ENCODE measurements at regions not wholly inside any gene's neighbourhood (a gene's known extent, or its start where the extent isn't known, plus 50 kb on each side); places are given as distances from the start of the nearest gene placed in this dataset.

DNA sequence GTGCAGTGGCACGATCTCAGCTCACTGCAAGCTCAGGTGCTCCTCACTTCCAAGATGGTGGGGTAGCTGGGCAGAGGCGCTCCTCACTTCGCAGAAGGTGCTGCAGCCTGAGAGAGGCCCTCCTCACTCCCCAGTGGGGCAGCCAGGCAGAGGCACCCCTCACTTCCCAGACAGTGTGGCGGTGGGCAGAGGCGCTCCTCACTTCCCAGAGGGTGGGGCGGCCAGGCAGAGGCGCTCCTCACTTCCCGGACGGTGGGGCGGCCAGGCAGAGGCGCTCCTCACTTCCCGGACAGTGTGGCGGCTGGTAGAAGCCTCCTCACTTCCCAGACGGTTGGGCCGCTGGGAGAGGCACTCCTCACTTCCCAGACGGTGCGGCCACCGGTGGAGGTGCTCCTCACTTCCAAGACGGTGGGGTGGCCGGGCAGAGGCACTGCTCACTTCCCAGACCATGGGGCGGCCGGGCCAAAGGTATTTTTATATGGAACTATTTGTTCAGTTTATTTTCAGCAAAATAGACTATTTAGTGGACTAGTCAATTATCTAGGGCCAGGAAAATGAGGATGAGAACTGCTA lies 57.7 kb upstream of the PPP1R9A start:
- DNase-seq (ENCODE audit: low read depth, low spot score) (no peak), ATAC-seq (no peak)
- H3K4me2 ChIP-seq (ENCODE audit: low read length): no peak overlapping the region
- no peaks in the 10 kb centered on the region for H4K20me1 ChIP-seq (ENCODE audit: insufficient read depth)
- ChIA-PET CTCF (no interaction called here), POLR2A (no interaction called here), RAD21 (ENCODE audit: low non-redundant PET in 1 of 2, low total read pairs in 2 of 2, uncharacterized antibody in 2 of 2, unreplicated experiment in 2 of 2) (no interaction called here)
- no peak overlapping the region for H3K9ac ChIP-seq (ENCODE audit: low read length)
- BruUV-seq (replicated peaks): no TSS peak
- H2AFZ ChIP-seq (ENCODE audit: low read depth, low read length, poor library complexity, severe bottlenecking): no peak overlapping the region
- H3K79me2 ChIP-seq (ENCODE audit: insufficient read depth, low read length): no peaks in the 10 kb centered on the region
- H3K36me3 ChIP-seq (ENCODE audit: control insufficient read depth in 1 of 2, insufficient read depth in 2 of 2, low read length in 2 of 2): no peaks in the 10 kb centered on the region
- H3K9me2 ChIP-seq (ENCODE audit: insufficient read depth): no peaks in the 10 kb centered on the region
- intact Hi-C loops (cut with micrococcal nuclease): no loop called here
- TF ChIP-seq, protein P1, sequence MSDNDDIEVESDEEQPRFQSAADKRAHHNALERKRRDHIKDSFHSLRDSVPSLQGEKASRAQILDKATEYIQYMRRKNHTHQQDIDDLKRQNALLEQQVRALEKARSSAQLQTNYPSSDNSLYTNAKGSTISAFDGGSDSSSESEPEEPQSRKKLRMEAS (IDR thresholded peaks at IDR 0.05): no peak
- TF ChIP-seq, protein P2, sequence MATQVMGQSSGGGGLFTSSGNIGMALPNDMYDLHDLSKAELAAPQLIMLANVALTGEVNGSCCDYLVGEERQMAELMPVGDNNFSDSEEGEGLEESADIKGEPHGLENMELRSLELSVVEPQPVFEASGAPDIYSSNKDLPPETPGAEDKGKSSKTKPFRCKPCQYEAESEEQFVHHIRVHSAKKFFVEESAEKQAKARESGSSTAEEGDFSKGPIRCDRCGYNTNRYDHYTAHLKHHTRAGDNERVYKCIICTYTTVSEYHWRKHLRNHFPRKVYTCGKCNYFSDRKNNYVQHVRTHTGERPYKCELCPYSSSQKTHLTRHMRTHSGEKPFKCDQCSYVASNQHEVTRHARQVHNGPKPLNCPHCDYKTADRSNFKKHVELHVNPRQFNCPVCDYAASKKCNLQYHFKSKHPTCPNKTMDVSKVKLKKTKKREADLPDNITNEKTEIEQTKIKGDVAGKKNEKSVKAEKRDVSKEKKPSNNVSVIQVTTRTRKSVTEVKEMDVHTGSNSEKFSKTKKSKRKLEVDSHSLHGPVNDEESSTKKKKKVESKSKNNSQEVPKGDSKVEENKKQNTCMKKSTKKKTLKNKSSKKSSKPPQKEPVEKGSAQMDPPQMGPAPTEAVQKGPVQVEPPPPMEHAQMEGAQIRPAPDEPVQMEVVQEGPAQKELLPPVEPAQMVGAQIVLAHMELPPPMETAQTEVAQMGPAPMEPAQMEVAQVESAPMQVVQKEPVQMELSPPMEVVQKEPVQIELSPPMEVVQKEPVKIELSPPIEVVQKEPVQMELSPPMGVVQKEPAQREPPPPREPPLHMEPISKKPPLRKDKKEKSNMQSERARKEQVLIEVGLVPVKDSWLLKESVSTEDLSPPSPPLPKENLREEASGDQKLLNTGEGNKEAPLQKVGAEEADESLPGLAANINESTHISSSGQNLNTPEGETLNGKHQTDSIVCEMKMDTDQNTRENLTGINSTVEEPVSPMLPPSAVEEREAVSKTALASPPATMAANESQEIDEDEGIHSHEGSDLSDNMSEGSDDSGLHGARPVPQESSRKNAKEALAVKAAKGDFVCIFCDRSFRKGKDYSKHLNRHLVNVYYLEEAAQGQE (IDR thresholded peaks at IDR 0.05; ENCODE audit: low read depth): no peak
- TF ChIP-seq SIN3A (IDR thresholded peaks at IDR 0.05; ENCODE audit: low read depth) (no peak), EZH2 (IDR thresholded peaks at IDR 0.05) (no peak)
- no peak overlapping the region for H3K4me3 ChIP-seq (replicated peaks in 1 of 2; ENCODE audit: low read depth in 1 of 2, low read length in 2 of 2)
- no peaks in the 10 kb centered on the region for H3K27me3 ChIP-seq (ENCODE audit: insufficient read depth, low read length)
- no peak overlapping the region for H3K27ac ChIP-seq (ENCODE audit: low read depth, low read length)
- H3K4me1 ChIP-seq (ENCODE audit: control insufficient read depth in 1 of 2, insufficient read depth in 2 of 2, low read length in 2 of 2): no peaks in the 10 kb centered on the region
- no peaks in the 10 kb centered on the region for H3K9me3 ChIP-seq (ENCODE audit: control insufficient read depth in 1 of 2, insufficient read depth in 1 of 2, low read depth in 1 of 2, low read length in 2 of 2)

DNA sequence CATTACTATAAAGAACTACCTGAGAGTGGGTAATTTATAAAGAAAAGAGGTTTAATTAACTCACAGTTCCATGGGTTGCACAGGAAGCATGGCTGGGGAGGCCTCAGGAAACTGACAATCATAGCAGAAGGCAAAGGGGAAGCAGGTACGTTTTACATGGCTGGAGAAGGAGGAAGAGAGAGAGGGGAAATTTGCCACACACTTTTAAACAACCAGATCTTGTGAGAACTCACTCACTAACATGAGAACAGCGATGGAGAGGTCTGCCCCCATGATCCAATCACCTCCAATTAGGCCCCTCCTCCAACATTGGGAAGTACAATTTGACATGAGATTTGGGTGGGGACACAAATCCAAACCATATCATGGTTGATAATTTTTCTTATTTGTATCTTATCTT lies 51.8 kb upstream of the PPP1R9A start:
- BruUV-seq (replicated peaks): no TSS peak
- TF ChIP-seq SP1 (IDR thresholded peaks at IDR 0.05; ENCODE audit: low read depth) (no peak), RAD21 (IDR thresholded peaks at IDR 0.05; ENCODE audit: low read depth) (no peak), YY1 (IDR thresholded peaks at IDR 0.05; ENCODE audit: extremely low read depth, insufficient replicate concordance, low read depth, low read length) (no peak), ZFX (IDR thresholded peaks at IDR 0.05) (no peak), ELF1 (IDR thresholded peaks at IDR 0.05; ENCODE audit: borderline replicate concordance, low read depth) (no peak), CEBPB (IDR thresholded peaks at IDR 0.05; ENCODE audit: low read depth) (no peak), EGR1 (IDR thresholded peaks at IDR 0.05; ENCODE audit: low read depth) (no peak), TCF7L2 (IDR thresholded peaks at IDR 0.05; ENCODE audit: borderline replicate concordance, extremely low read depth, insufficient read depth, insufficient read length) (no peak), EZH2phosphoT487 (IDR thresholded peaks at IDR 0.05; ENCODE audit: borderline replicate concordance) (no peak)
- TF ChIP-seq, protein P3, sequence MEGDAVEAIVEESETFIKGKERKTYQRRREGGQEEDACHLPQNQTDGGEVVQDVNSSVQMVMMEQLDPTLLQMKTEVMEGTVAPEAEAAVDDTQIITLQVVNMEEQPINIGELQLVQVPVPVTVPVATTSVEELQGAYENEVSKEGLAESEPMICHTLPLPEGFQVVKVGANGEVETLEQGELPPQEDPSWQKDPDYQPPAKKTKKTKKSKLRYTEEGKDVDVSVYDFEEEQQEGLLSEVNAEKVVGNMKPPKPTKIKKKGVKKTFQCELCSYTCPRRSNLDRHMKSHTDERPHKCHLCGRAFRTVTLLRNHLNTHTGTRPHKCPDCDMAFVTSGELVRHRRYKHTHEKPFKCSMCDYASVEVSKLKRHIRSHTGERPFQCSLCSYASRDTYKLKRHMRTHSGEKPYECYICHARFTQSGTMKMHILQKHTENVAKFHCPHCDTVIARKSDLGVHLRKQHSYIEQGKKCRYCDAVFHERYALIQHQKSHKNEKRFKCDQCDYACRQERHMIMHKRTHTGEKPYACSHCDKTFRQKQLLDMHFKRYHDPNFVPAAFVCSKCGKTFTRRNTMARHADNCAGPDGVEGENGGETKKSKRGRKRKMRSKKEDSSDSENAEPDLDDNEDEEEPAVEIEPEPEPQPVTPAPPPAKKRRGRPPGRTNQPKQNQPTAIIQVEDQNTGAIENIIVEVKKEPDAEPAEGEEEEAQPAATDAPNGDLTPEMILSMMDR (IDR thresholded peaks at IDR 0.05 in 2 of 3, conservative IDR thresholded peaks at IDR 0.05 in 1 of 3; ENCODE audit: borderline replicate concordance in 1 of 3, insufficient read depth in 1 of 3, low read depth in 2 of 3, low read length in 2 of 3): no peak
- TF ChIP-seq, protein P4, sequence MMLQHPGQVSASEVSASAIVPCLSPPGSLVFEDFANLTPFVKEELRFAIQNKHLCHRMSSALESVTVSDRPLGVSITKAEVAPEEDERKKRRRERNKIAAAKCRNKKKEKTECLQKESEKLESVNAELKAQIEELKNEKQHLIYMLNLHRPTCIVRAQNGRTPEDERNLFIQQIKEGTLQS (IDR thresholded peaks at IDR 0.05): no peak
- H3K79me2 ChIP-seq (ENCODE audit: insufficient read depth, low read length): no peaks in the 10 kb centered on the region
- H4K20me1 ChIP-seq (ENCODE audit: insufficient read depth): no peaks in the 10 kb centered on the region
- H3K9me3 ChIP-seq (ENCODE audit: control insufficient read depth in 1 of 2, insufficient read depth in 1 of 2, low read depth in 1 of 2, low read length in 2 of 2): no peaks in the 10 kb centered on the region
- DNase-seq (ENCODE audit: low read depth, low spot score) (no peak), ATAC-seq (no peak)
- H3K9ac ChIP-seq (ENCODE audit: low read length): no peak overlapping the region
- no peak overlapping the region for H3K4me2 ChIP-seq (ENCODE audit: low read length)
- no peak overlapping the region for H2AFZ ChIP-seq (ENCODE audit: low read depth, low read length, poor library complexity, severe bottlenecking)
- ChIA-PET CTCF (no interaction called here), RAD21 (ENCODE audit: low non-redundant PET in 1 of 2, low total read pairs in 2 of 2, uncharacterized antibody in 2 of 2, unreplicated experiment in 2 of 2) (no interaction called here), POLR2A (no interaction called here)
- H3K36me3 ChIP-seq (ENCODE audit: control insufficient read depth in 1 of 2, insufficient read depth in 2 of 2, low read length in 2 of 2): no peaks in the 10 kb centered on the region
- intact Hi-C loops (cut with micrococcal nuclease): no loop called here
- H3K9me2 ChIP-seq (ENCODE audit: insufficient read depth): no peaks in the 10 kb centered on the region; the same call in 1 of the 2 replicates
- no peak overlapping the region for H3K27ac ChIP-seq (ENCODE audit: low read depth, low read length)
- H3K4me3 ChIP-seq (replicated peaks in 1 of 2; ENCODE audit: low read depth in 1 of 2, low read length in 2 of 2): no peak overlapping the region
- no peaks in the 10 kb centered on the region for H3K27me3 ChIP-seq (ENCODE audit: insufficient read depth, low read length)
- no peaks in the 10 kb centered on the region for H3K4me1 ChIP-seq (ENCODE audit: control insufficient read depth in 1 of 2, insufficient read depth in 2 of 2, low read length in 2 of 2)

All from HCT116 (cell line).